ENCODE measurements at regions not wholly inside any gene's neighbourhood (a gene's known extent, or its start where the extent isn't known, plus 50 kb on each side); places are given as distances from the start of the nearest gene placed in this dataset.

- peaks cover 2% of the 10 kb centered on the region for H3K27me3 Mint-ChIP-seq (ENCODE audit: insufficient read depth, low read depth)
- H3K9me3 Mint-ChIP-seq: no peaks in the 10 kb centered on the region
- no peak for TF ChIP-seq CTCF (IDR thresholded peaks at IDR 0.05)
- Histone ChIP-seq H2AFZ (replicated peaks) (no peak overlapping the region), H3K27me3 (no peaks in the 10 kb centered on the region), H3K9me3 (ENCODE audit: low read depth) (no peaks in the 10 kb centered on the region), H3K79me2 (ENCODE audit: low read depth) (no peaks in the 10 kb centered on the region), H3K9ac (no peak overlapping the region), H3K4me1 (peaks cover 18% of the 10 kb centered on the region), H4K20me1 (ENCODE audit: low read depth) (no peaks in the 10 kb centered on the region), H3F3A (ENCODE audit: low read depth) (peaks cover 10% of the 10 kb centered on the region), H3K4me3 (no peak overlapping the region), H3K27ac (no peak overlapping the region), H3K36me3 (no peaks in the 10 kb centered on the region), H3K4me2 (no peak overlapping the region)
- no peak overlapping the region for H3K27ac Mint-ChIP-seq
- peak; percentile 13 for DNase-seq (ENCODE audit: low spot score)
- no peak overlapping the region for H3K4me3 Mint-ChIP-seq
- H3K4me1 Mint-ChIP-seq: peaks cover 17% of the 10 kb centered on the region
- H3K36me3 Mint-ChIP-seq: no peaks in the 10 kb centered on the region
Measured at GRCh38 chr15:47965297-47965696, 155.5 kb upstream of the SLC24A5 start.

DNA sequence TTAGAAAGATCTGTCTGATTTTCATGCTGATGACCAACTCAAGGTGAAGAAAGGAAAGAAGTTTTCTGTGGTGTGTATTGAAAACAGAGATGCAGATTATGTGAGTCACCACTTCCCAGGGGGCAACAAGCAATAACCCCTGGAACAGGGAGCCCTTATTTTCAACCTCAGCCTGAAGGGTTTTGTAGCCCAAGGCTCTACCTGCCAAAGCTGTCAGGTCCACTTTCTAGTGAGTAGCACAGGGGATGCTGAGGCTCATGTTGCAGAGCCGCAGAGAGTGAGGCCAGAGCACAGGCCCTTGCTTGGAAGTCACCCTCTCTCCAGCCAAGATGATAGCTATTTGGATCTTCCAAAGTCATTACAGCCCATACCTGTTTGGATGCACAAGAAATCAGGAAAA lies 152.2 kb upstream of the SLC24A5 start:
- peaks cover 14% of the 10 kb centered on the region for H3K4me1 ChIP-seq
- H4K20me1 ChIP-seq (ENCODE audit: low read depth): no peaks in the 10 kb centered on the region
- Mint-ChIP-seq H3K4me3 (no peak overlapping the region), H3K36me3 (no peaks in the 10 kb centered on the region), H3K27ac (no peak overlapping the region), H3K9me3 (no peaks in the 10 kb centered on the region), H3K27me3 (ENCODE audit: insufficient read depth, low read depth) (peaks cover 2% of the 10 kb centered on the region), H3K4me1 (peaks cover 12% of the 10 kb centered on the region)
- no peak overlapping the region for H3K4me3 ChIP-seq
- no peaks in the 10 kb centered on the region for H3K27me3 ChIP-seq
- no peak overlapping the region for H3K4me2 ChIP-seq
- no peaks in the 10 kb centered on the region for H3K36me3 ChIP-seq
- DNase-seq (ENCODE audit: low spot score): no peak
- H3K27ac ChIP-seq: no peak overlapping the region
- no peak overlapping the region for H2AFZ ChIP-seq (replicated peaks)
- no peaks in the 10 kb centered on the region for H3K79me2 ChIP-seq (ENCODE audit: low read depth)
- no peaks in the 10 kb centered on the region for H3K9me3 ChIP-seq (ENCODE audit: low read depth)
- no peak for TF ChIP-seq EZH2phosphoT487 (IDR thresholded peaks at IDR 0.05)
- H3F3A ChIP-seq (ENCODE audit: low read depth): peaks cover 9% of the 10 kb centered on the region
- H3K9ac ChIP-seq: no peak overlapping the region

GRCh38 chr15:47971637-47972036 lies 149.2 kb upstream of the SLC24A5 start:
- Histone ChIP-seq H3K27ac (no peak overlapping the region), H3K4me3 (no peak overlapping the region), H3K27me3 (no peaks in the 10 kb centered on the region), H3K4me1 (peaks cover 29% of the 10 kb centered on the region), H3F3A (ENCODE audit: low read depth) (peaks cover 6% of the 10 kb centered on the region), H3K9ac (no peak overlapping the region), H3K79me2 (ENCODE audit: low read depth) (no peaks in the 10 kb centered on the region), H3K36me3 (no peaks in the 10 kb centered on the region), H4K20me1 (ENCODE audit: low read depth) (no peaks in the 10 kb centered on the region), H2AFZ (replicated peaks) (no peak overlapping the region), H3K9me3 (ENCODE audit: low read depth) (no peaks in the 10 kb centered on the region), H3K4me2 (no peak overlapping the region)
- no peak overlapping the region for H3K27ac Mint-ChIP-seq
- H3K4me3 Mint-ChIP-seq: no peak overlapping the region
- TF ChIP-seq CTCF (IDR thresholded peaks at IDR 0.05): no peak
- TF ChIP-seq EZH2phosphoT487 (IDR thresholded peaks at IDR 0.05): no peak
- no peak for TF ChIP-seq EZH2 (IDR thresholded peaks at IDR 0.05)
- H3K4me1 Mint-ChIP-seq: peaks cover 23% of the 10 kb centered on the region
- H3K36me3 Mint-ChIP-seq: no peaks in the 10 kb centered on the region
- H3K9me3 Mint-ChIP-seq: no peaks in the 10 kb centered on the region
- H3K27me3 Mint-ChIP-seq (ENCODE audit: insufficient read depth, low read depth): no peaks in the 10 kb centered on the region
- no peak for DNase-seq (ENCODE audit: low spot score)

GRCh38 chr15:47972738-47973137 lies 148.1 kb upstream of the SLC24A5 start:
- H4K20me1 ChIP-seq (ENCODE audit: low read depth): no peaks in the 10 kb centered on the region
- H3K27ac Mint-ChIP-seq: no peak overlapping the region
- H3F3A ChIP-seq (ENCODE audit: low read depth): peaks cover 4% of the 10 kb centered on the region
- no peak overlapping the region for H3K4me3 ChIP-seq
- no peaks in the 10 kb centered on the region for H3K36me3 ChIP-seq
- H3K4me2 ChIP-seq: no peak overlapping the region
- no peaks in the 10 kb centered on the region for H3K27me3 ChIP-seq
- peaks cover 4% of the 10 kb centered on the region for H3K9me3 Mint-ChIP-seq
- no peak for DNase-seq (ENCODE audit: low spot score)
- H2AFZ ChIP-seq (replicated peaks): no peak overlapping the region
- no peaks in the 10 kb centered on the region for H3K27me3 Mint-ChIP-seq (ENCODE audit: insufficient read depth, low read depth)
- H3K4me3 Mint-ChIP-seq: no peak overlapping the region
- TF ChIP-seq CTCF (IDR thresholded peaks at IDR 0.05): no peak
- TF ChIP-seq EZH2phosphoT487 (IDR thresholded peaks at IDR 0.05): no peak
- TF ChIP-seq EZH2 (IDR thresholded peaks at IDR 0.05): no peak
- H3K4me1 ChIP-seq: peaks cover 24% of the 10 kb centered on the region
- H3K27ac ChIP-seq: no peak overlapping the region
- H3K9ac ChIP-seq: no peak overlapping the region
- H3K36me3 Mint-ChIP-seq: no peaks in the 10 kb centered on the region
- H3K4me1 Mint-ChIP-seq: peaks cover 23% of the 10 kb centered on the region
- no peaks in the 10 kb centered on the region for H3K9me3 ChIP-seq (ENCODE audit: low read depth)
- H3K79me2 ChIP-seq (ENCODE audit: low read depth): no peaks in the 10 kb centered on the region
